K562 (cell line): ENCODE measurements at regions not wholly inside any gene's neighbourhood (a gene's known extent, or its start where the extent isn't known, plus 50 kb on each side); places are given as distances from the start of the nearest gene placed in this dataset.

ENCODE experiments used
- CBX2 ChIP-seq: fragments of 200-600 bp; sonication (generic); IDR thresholded peaks from one replicate; pipeline ENCODE4 v1.6.1; 2012; ENCODE audit warnings: mild to moderate bottlenecking, low read length, inconsistent platforms; ENCODE audit not compliant: insufficient read depth, poor library complexity, severe bottlenecking
- HIVEP1 ChIP-seq: fragments of 250-450 bp; sonication (Bioruptor Pico); IDR thresholded peaks from 2 replicates; pipeline ENCODE4 v1.4.0; 2020; ENCODE audit warnings: mild to moderate bottlenecking
- STAT5B ChIP-seq: fragments of 250-450 bp; sonication (Bioruptor Pico); IDR thresholded peaks from 2 replicates; pipeline ENCODE4 v1.8.0; 2021; ENCODE audit warnings: mild to moderate bottlenecking, inconsistent platforms
- TF ChIP-seq, protein P1 (sequence below), 2 experiments: fragments of 450-650 bp in 1 of 2; sonication (generic) in 1 of 2; formaldehyde crosslinking; conservative IDR thresholded peaks; 2 replicates each; pipeline versions ENCODE4 v1.4.0 to v1.8.1; 2020 to 2022; ENCODE audit warnings: mild to moderate bottlenecking in 1 of 2, missing genetic modification reagents in 1 of 2
- TF ChIP-seq, protein P2 (sequence below): sonication (generic); formaldehyde crosslinking; IDR thresholded peaks from 2 replicates; pipeline ENCODE4 v1.9.0; 2022; ENCODE audit warnings: mild to moderate bottlenecking, missing genetic modification reagents
- TF ChIP-seq, protein P3 (sequence below): fragments of 450-650 bp; formaldehyde crosslinking; IDR thresholded peaks from 2 replicates; pipeline ENCODE4 v1.4.0; 2022; ENCODE audit warnings: missing genetic modification characterization

DNA sequence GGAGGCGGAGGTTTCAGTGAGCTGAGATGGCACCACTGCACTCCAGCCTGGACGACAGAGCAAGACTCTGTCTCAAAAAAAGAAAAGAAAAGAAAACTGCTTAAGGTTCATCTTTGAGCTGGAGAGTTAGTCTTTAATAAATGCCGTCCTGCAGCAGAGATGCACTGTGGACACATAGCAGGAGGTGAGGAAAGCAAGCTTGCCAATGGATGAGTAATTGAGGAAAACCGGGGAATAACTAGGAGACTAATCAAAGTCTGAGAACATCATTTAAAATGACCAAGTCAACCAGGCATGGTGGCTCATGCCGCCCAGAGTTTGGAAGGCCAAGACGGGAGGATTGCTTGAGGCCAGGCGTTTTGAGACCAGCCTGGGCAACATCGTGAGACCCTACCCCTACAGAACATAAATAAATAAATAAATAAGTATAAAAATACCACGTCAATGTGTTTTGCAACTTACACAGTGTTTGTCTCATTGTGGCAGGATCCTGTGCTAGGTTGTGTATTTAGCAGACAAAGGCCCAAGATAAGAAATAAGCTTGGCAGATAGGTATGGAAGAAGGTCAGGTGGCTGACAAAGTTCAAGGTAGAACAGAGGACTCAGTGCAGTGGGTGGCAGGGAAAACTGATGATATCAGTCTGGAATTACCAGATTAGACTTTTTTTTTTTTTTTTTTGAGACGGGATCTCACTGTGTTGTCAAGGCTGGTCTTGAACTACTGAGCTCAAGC lies 115.7 kb upstream of the KMT2C start:
- TF ChIP-seq, protein P1, sequence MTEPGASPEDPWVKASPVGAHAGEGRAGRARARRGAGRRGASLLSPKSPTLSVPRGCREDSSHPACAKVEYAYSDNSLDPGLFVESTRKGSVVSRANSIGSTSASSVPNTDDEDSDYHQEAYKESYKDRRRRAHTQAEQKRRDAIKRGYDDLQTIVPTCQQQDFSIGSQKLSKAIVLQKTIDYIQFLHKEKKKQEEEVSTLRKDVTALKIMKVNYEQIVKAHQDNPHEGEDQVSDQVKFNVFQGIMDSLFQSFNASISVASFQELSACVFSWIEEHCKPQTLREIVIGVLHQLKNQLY (CRISPR knock-in tag; conservative IDR thresholded peaks at IDR 0.05) = no peak
- TF ChIP-seq HIVEP1 (CRISPR knock-in tag) (no peak), STAT5B (CRISPR knock-in tag) (no peak), CBX2 (no peak)
- TF ChIP-seq, protein P2, sequence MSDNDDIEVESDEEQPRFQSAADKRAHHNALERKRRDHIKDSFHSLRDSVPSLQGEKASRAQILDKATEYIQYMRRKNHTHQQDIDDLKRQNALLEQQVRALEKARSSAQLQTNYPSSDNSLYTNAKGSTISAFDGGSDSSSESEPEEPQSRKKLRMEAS (CRISPR knock-in tag) = no peak
- TF ChIP-seq, protein P3, sequence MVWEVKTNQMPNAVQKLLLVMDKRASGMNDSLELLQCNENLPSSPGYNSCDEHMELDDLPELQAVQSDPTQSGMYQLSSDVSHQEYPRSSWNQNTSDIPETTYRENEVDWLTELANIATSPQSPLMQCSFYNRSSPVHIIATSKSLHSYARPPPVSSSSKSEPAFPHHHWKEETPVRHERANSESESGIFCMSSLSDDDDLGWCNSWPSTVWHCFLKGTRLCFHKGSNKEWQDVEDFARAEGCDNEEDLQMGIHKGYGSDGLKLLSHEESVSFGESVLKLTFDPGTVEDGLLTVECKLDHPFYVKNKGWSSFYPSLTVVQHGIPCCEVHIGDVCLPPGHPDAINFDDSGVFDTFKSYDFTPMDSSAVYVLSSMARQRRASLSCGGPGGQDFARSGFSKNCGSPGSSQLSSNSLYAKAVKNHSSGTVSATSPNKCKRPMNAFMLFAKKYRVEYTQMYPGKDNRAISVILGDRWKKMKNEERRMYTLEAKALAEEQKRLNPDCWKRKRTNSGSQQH (CRISPR knock-in tag) = no peak
